OCI-LY1 (cell line): ENCODE measurements at regions not wholly inside any gene's neighbourhood (a gene's known extent, or its start where the extent isn't known, plus 50 kb on each side); places are given as distances from the start of the nearest gene placed in this dataset.

Experiments
- H2AFZ ChIP-seq: fragments of 200-600 bp; sonication (generic), shearing (Covaris generic); 2 replicates; pipeline ENCODE4 v1.6.0; 2014; ENCODE audit warnings: antibody characterized with exemption, mild to moderate bottlenecking, low read length
- H3F3A ChIP-seq: fragments of 200-600 bp; sonication (generic), shearing (Covaris generic); 2 replicates; pipeline ENCODE4 v1.6.0; 2014; ENCODE audit warnings: mild to moderate bottlenecking, antibody characterized with exemption, low read length, moderate library complexity; ENCODE audit not compliant: insufficient read depth
- H3K27ac ChIP-seq: fragments of 200-600 bp; sonication (generic); 2 replicates; pipeline ENCODE4 v1.5.1; 2014; ENCODE audit warnings: low read length, mixed run types, mild to moderate bottlenecking, low read depth; ENCODE audit not compliant: poor library complexity, severe bottlenecking
- H3K27me3 ChIP-seq: fragments of 200-600 bp; sonication (generic); 2 replicates; pipeline ENCODE4 v1.6.0; 2014; ENCODE audit warnings: antibody characterized with exemption, mild to moderate bottlenecking, low read length, moderate library complexity; ENCODE audit not compliant: insufficient read depth
- H3K36me3 ChIP-seq: fragments of 200-600 bp; sonication (generic); 2 replicates; pipeline ENCODE4 v1.6.1; 2014; ENCODE audit warnings: mild to moderate bottlenecking, antibody characterized with exemption, low read length, moderate library complexity, mixed read lengths; ENCODE audit not compliant: insufficient read depth
- H3K4me1 ChIP-seq: fragments of 200-600 bp; sonication (generic); 2 replicates; pipeline ENCODE4 v1.5.1; 2014; ENCODE audit warnings: mild to moderate bottlenecking, low read length, moderate library complexity; ENCODE audit not compliant: insufficient read depth, severe bottlenecking
- H3K4me2 ChIP-seq: fragments of 200-600 bp; sonication (generic), shearing (Covaris generic); 2 replicates; pipeline ENCODE4 v1.6.1; 2014; ENCODE audit warnings: low read length
- H3K4me3 ChIP-seq: fragments of 200-600 bp; sonication (generic); 2 replicates; pipeline ENCODE4 v1.5.1; 2014; ENCODE audit warnings: low read length, low read depth, mild to moderate bottlenecking, mixed read lengths; ENCODE audit not compliant: poor library complexity, severe bottlenecking
- H3K79me2 ChIP-seq: fragments of 200-600 bp; shearing (Covaris generic); 2 replicates; pipeline ENCODE4 v1.6.1; 2016; ENCODE audit warnings: mixed run types, low read length, mixed read lengths; ENCODE audit not compliant: insufficient read depth
- H3K9ac ChIP-seq: fragments of 200-600 bp; sonication (generic), shearing (Covaris generic); 2 replicates; pipeline ENCODE4 v1.6.1; 2014; ENCODE audit warnings: mild to moderate bottlenecking, low read length, mixed read lengths
- H3K9me2 ChIP-seq: fragments of 200-600 bp; sonication (generic), shearing (Covaris generic); 2 replicates; pipeline ENCODE4 v1.6.1; 2014; ENCODE audit warnings: low read depth, mild to moderate bottlenecking, low read length, mixed read lengths
- H3K9me3 ChIP-seq: fragments of 200-600 bp; shearing (Covaris generic); 2 replicates; pipeline ENCODE4 v1.6.1; 2014; ENCODE audit warnings: low read length, mixed read lengths
- H4K20me1 ChIP-seq: fragments of 200-600 bp; sonication (generic), shearing (Covaris generic); 2 replicates; pipeline ENCODE4 v1.6.0; 2016; ENCODE audit warnings: mild to moderate bottlenecking, low read length; ENCODE audit not compliant: insufficient read depth
- EZH2 ChIP-seq: fragments of 200-600 bp; sonication (generic), shearing (Covaris generic); IDR thresholded peaks from 2 replicates; pipeline ENCODE4 v1.8.0; 2017; ENCODE audit warnings: borderline replicate concordance, mixed run types, mild to moderate bottlenecking, antibody characterized with exemption, low read length, moderate library complexity, mixed read lengths
- TF ChIP-seq, protein P1 (sequence below): fragments of 200-600 bp; sonication (generic), shearing (Covaris generic); IDR thresholded peaks from 2 replicates; pipeline ENCODE4 v1.5.1; 2017; ENCODE audit warnings: mild to moderate bottlenecking, antibody characterized with exemption, low read length, moderate library complexity, mixed read lengths

DNA sequence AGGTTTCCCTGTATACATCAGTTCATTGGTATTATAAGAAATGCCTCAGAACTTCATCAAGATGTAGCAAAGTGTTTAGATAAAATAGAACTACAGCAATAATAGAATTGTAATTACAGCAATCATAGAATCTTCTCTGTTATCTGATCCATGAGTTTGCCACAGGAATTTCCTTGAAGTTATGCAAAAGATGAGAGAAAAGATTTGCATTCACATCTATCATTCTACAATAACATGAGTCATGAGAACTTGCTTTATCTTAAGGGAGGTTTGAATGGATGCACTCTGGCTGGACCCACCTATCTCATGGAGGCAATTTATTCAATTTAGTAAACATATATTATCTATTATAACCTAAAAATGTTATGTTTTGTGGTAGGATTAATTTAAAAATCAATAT, 329.8 kb upstream of the EPHA7 start:
- Histone ChIP-seq H3K27me3 (no peaks in the 10 kb centered on the region), H3F3A (no peaks in the 10 kb centered on the region)

DNA sequence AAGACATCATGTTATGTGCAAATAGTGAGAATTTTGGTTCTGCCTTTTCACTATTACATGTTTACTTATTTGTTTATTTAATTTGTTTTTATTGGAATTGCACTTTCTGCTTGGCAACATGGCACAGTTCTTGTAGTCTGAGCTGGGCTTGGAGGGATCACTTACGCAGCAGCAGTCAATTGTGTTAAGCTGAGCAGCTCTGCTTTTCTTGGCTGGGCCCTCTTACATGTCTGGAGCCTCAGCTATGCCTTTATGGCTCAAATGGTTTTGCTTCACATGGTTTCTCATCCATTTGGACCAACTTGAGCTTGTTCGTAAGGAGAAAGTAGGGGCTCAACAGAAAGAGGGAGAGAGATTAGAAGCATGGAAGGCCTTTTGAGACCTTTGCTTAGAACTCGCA, 327.5 kb upstream of the EPHA7 start:
- no peak overlapping the region for H2AFZ ChIP-seq

More for the DNA sequence above, 329.8 kb upstream of the EPHA7 start:
- Histone ChIP-seq H3K79me2 (no peaks in the 10 kb centered on the region), H3K36me3 (no peaks in the 10 kb centered on the region), H3K9ac (no peak overlapping the region), H4K20me1 (no peaks in the 10 kb centered on the region), H3K9me2 (no peaks in the 10 kb centered on the region), H3K27ac (no peak overlapping the region), H3K9me3 (no peaks in the 10 kb centered on the region), H3K4me2 (no peak overlapping the region), H2AFZ (no peak overlapping the region), H3K4me1 (no peaks in the 10 kb centered on the region), H3K4me3 (no peak overlapping the region)
- TF ChIP-seq, protein P1, sequence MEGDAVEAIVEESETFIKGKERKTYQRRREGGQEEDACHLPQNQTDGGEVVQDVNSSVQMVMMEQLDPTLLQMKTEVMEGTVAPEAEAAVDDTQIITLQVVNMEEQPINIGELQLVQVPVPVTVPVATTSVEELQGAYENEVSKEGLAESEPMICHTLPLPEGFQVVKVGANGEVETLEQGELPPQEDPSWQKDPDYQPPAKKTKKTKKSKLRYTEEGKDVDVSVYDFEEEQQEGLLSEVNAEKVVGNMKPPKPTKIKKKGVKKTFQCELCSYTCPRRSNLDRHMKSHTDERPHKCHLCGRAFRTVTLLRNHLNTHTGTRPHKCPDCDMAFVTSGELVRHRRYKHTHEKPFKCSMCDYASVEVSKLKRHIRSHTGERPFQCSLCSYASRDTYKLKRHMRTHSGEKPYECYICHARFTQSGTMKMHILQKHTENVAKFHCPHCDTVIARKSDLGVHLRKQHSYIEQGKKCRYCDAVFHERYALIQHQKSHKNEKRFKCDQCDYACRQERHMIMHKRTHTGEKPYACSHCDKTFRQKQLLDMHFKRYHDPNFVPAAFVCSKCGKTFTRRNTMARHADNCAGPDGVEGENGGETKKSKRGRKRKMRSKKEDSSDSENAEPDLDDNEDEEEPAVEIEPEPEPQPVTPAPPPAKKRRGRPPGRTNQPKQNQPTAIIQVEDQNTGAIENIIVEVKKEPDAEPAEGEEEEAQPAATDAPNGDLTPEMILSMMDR: no peak
- no peak for TF ChIP-seq EZH2

DNA sequence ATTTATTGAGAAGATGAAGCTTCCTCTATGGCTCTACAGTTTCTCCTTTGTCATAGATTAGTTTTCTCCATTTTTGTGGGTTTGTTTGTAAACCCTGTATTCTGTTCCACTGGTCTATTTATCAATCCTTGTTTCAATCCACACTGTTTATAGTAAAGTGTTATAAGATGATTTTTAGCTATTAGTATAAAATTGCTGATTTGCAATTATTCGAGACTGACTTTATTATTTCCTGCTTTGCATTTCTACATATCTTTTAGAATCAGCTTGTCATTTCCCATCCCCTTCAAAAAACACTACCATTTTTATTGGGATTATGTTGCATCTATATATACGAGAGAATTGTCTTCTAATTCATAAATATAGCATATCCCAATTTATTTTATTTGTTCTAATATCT, 325.9 kb upstream of the EPHA7 start:
- no peak overlapping the region for H3K27ac ChIP-seq
- H3K4me1 ChIP-seq: no peaks in the 10 kb centered on the region
- H3K4me2 ChIP-seq: no peak overlapping the region
- H3K79me2 ChIP-seq: no peaks in the 10 kb centered on the region
- H2AFZ ChIP-seq: no peak overlapping the region
- no peaks in the 10 kb centered on the region for H4K20me1 ChIP-seq
- no peak overlapping the region for H3K4me3 ChIP-seq
- no peaks in the 10 kb centered on the region for H3K9me3 ChIP-seq
- H3K9ac ChIP-seq: no peak overlapping the region
- H3K36me3 ChIP-seq: no peaks in the 10 kb centered on the region
- TF ChIP-seq, protein P1: no peak
- TF ChIP-seq EZH2: no peak
- no peaks in the 10 kb centered on the region for H3K9me2 ChIP-seq
- H3K27me3 ChIP-seq: no peaks in the 10 kb centered on the region
- no peaks in the 10 kb centered on the region for H3F3A ChIP-seq

More for the DNA sequence above, 327.5 kb upstream of the EPHA7 start:
- no peaks in the 10 kb centered on the region for H3K79me2 ChIP-seq
- H4K20me1 ChIP-seq: no peaks in the 10 kb centered on the region
- no peaks in the 10 kb centered on the region for H3F3A ChIP-seq
- no peak overlapping the region for H3K9ac ChIP-seq
- H3K9me3 ChIP-seq: no peaks in the 10 kb centered on the region
- H3K4me3 ChIP-seq: no peak overlapping the region
- H3K4me2 ChIP-seq: no peak overlapping the region
- no peaks in the 10 kb centered on the region for H3K9me2 ChIP-seq
- H3K27ac ChIP-seq: no peak overlapping the region
- H3K4me1 ChIP-seq: no peaks in the 10 kb centered on the region
- no peaks in the 10 kb centered on the region for H3K27me3 ChIP-seq
- no peaks in the 10 kb centered on the region for H3K36me3 ChIP-seq
- TF ChIP-seq EZH2: no peak
- TF ChIP-seq, protein P1: no peak
